ENCODE measurements at regions not wholly inside any gene's neighbourhood (a gene's known extent, or its start where the extent isn't known, plus 50 kb on each side); places are given as distances from the start of the nearest gene placed in this dataset.

- CTCF ChIA-PET: interaction anchor here (1.0 kb wide), 1 partner anchor 149 kb away, joined by 3 read pairs; no protein-coding TSS in a partner anchor
- no peak for DNase-seq (ENCODE audit: extremely low spot score)
- TF ChIP-seq LEF1 (IDR thresholded peaks at IDR 0.05; ENCODE audit: borderline replicate concordance) (no peak), ARNT (IDR thresholded peaks at IDR 0.05) (no peak), TARDBP (IDR thresholded peaks at IDR 0.05) (no peak), FOXK2 (IDR thresholded peaks at IDR 0.05) (no peak), NFRKB (IDR thresholded peaks at IDR 0.05) (no peak), FOXM1 (IDR thresholded peaks at IDR 0.05; ENCODE audit: borderline replicate concordance) (no peak), ZNF384 (IDR thresholded peaks at IDR 0.05) (no peak), SP1 (IDR thresholded peaks at IDR 0.05) (no peak), ELF4 (IDR thresholded peaks at IDR 0.05) (no peak), PKNOX1 (IDR thresholded peaks at IDR 0.05) (no peak), BHLHE40 (IDR thresholded peaks at IDR 0.05; ENCODE audit: borderline replicate concordance) (no peak), SUZ12 (IDR thresholded peaks at IDR 0.05) (no peak), L3MBTL2 (conservative IDR thresholded peaks at IDR 0.05) (no peak), FOXA1 (IDR thresholded peaks at IDR 0.05) (no peak), HDGF (IDR thresholded peaks at IDR 0.05; ENCODE audit: borderline replicate concordance) (no peak), CTBP1 (IDR thresholded peaks at IDR 0.05; ENCODE audit: borderline replicate concordance) (no peak)
- POLR2A ChIA-PET: no interaction called here
These were observed 233.4 kb downstream of the MTX2 start for GRCh38 chr2:176502619-176503018.

GRCh38 chr2:176503776-176504175, 234.5 kb downstream of the MTX2 start:
- ChIA-PET CTCF (interaction anchor here (0.7 to 1.1 kb wide), 3 partner anchors 11 to 363 kb away, joined by 3 read pairs; no protein-coding TSS in a partner anchor), POLR2A (no interaction called here)
- TF ChIP-seq HDGF (IDR thresholded peaks at IDR 0.05; ENCODE audit: borderline replicate concordance) (no peak), PKNOX1 (IDR thresholded peaks at IDR 0.05) (no peak), LEF1 (IDR thresholded peaks at IDR 0.05; ENCODE audit: borderline replicate concordance) (no peak), L3MBTL2 (conservative IDR thresholded peaks at IDR 0.05) (no peak), FOXK2 (IDR thresholded peaks at IDR 0.05) (no peak), NFRKB (IDR thresholded peaks at IDR 0.05) (no peak), CTBP1 (IDR thresholded peaks at IDR 0.05; ENCODE audit: borderline replicate concordance) (no peak), ARNT (IDR thresholded peaks at IDR 0.05) (no peak), BHLHE40 (IDR thresholded peaks at IDR 0.05; ENCODE audit: borderline replicate concordance) (no peak), FOXM1 (IDR thresholded peaks at IDR 0.05; ENCODE audit: borderline replicate concordance) (no peak), FOXA1 (IDR thresholded peaks at IDR 0.05) (no peak), SUZ12 (IDR thresholded peaks at IDR 0.05) (no peak), ELF4 (IDR thresholded peaks at IDR 0.05) (no peak), TARDBP (IDR thresholded peaks at IDR 0.05) (no peak), SP1 (IDR thresholded peaks at IDR 0.05) (no peak), ZNF384 (IDR thresholded peaks at IDR 0.05) (no peak)
- no peak for DNase-seq (ENCODE audit: extremely low spot score)

- POLR2A ChIA-PET: no interaction called here
- CTCF ChIA-PET: no interaction called here
- TF ChIP-seq ARNT (IDR thresholded peaks at IDR 0.05) (no peak), PKNOX1 (IDR thresholded peaks at IDR 0.05) (0 out of 2 replicates have a peak, but pooled peaks have one; percentile 6)
- DNase-seq (ENCODE audit: extremely low spot score): no peak
These were observed 235.2 kb downstream of the MTX2 start for GRCh38 chr2:176504440-176504839.

GRCh38 chr2:176507786-176508185, 238.5 kb downstream of the MTX2 start:
- ChIA-PET POLR2A (no interaction called here), CTCF (no interaction called here)
- DNase-seq (ENCODE audit: extremely low spot score): no peak
- TF ChIP-seq ZNF384 (IDR thresholded peaks at IDR 0.05) (no peak), FOXM1 (IDR thresholded peaks at IDR 0.05; ENCODE audit: borderline replicate concordance) (no peak), L3MBTL2 (conservative IDR thresholded peaks at IDR 0.05) (no peak), TARDBP (IDR thresholded peaks at IDR 0.05) (no peak), BHLHE40 (IDR thresholded peaks at IDR 0.05; ENCODE audit: borderline replicate concordance) (no peak), CTBP1 (IDR thresholded peaks at IDR 0.05; ENCODE audit: borderline replicate concordance) (no peak), ARNT (IDR thresholded peaks at IDR 0.05) (no peak), FOXK2 (IDR thresholded peaks at IDR 0.05) (no peak), SP1 (IDR thresholded peaks at IDR 0.05) (no peak), HDGF (IDR thresholded peaks at IDR 0.05; ENCODE audit: borderline replicate concordance) (no peak), LEF1 (IDR thresholded peaks at IDR 0.05; ENCODE audit: borderline replicate concordance) (no peak), ELF4 (IDR thresholded peaks at IDR 0.05) (no peak), FOXA1 (IDR thresholded peaks at IDR 0.05) (no peak), NFRKB (IDR thresholded peaks at IDR 0.05) (no peak), SUZ12 (IDR thresholded peaks at IDR 0.05) (no peak), PKNOX1 (IDR thresholded peaks at IDR 0.05) (no peak)

- TF ChIP-seq FOXA1 (IDR thresholded peaks at IDR 0.05) (no peak), L3MBTL2 (conservative IDR thresholded peaks at IDR 0.05) (no peak), ZNF384 (IDR thresholded peaks at IDR 0.05) (no peak), ELF4 (IDR thresholded peaks at IDR 0.05) (no peak), HDGF (IDR thresholded peaks at IDR 0.05; ENCODE audit: borderline replicate concordance) (no peak), PKNOX1 (IDR thresholded peaks at IDR 0.05) (no peak), TARDBP (IDR thresholded peaks at IDR 0.05) (no peak)
These were observed 239.1 kb downstream of the MTX2 start for GRCh38 chr2:176508374-176508773.

More at GRCh38 chr2:176508374-176508773, 239.1 kb downstream of the MTX2 start:
- DNase-seq (ENCODE audit: extremely low spot score): no peak
- ChIA-PET POLR2A (no interaction called here), CTCF (no interaction called here)

Data from HEK293T (cell line).